Omental fat pad (tissue), 3 donors: ENCODE measurements at regions not wholly inside any gene's neighbourhood (a gene's known extent, or its start where the extent isn't known, plus 50 kb on each side); places are given as distances from the start of the nearest gene placed in this dataset.

ENCODE experiments used
- ATAC-seq: fragments of 150-250 bp; one replicate; pipeline ENCODE4 v1.9.1; 2016; ENCODE audit warnings: mild to moderate bottlenecking, moderate library complexity; ENCODE audit not compliant: low FRiP score
- DNase-seq: peaks from one replicate; pipeline ENCODE4 v3.0.0-alpha.2; 2019; ENCODE audit warnings: low spot score
- TF ChIP-seq, protein P1 (sequence below), 3 donors: fragments of 450-650 bp; IDR thresholded peaks; one replicate each; pipeline ENCODE4 v1.5.1; 2016 to 2017; ENCODE audit warnings: antibody characterized with exemption in 3 of 3, mild to moderate bottlenecking in 3 of 3, moderate library complexity in 2 of 3

DNA sequence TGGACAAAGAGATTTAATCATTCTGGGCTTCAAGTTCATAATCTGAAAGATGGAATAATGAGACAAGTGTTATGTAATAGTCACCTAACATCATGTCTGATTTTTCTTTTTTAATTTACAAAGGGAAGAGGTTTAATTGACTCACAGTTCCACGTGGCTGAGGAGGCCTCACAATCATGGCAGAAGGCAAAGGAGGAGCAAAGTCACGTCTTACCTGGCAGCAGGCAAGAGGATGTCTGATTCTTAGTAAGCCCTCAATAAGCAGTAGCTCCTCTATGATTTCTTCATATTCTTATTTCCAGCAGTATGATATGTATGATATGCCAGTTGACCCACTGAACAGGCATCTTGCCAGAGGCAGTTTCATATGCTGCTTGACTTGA, 152.7 kb downstream of the S1PR1 start:
- ATAC-seq: no peak
- TF ChIP-seq, protein P1, sequence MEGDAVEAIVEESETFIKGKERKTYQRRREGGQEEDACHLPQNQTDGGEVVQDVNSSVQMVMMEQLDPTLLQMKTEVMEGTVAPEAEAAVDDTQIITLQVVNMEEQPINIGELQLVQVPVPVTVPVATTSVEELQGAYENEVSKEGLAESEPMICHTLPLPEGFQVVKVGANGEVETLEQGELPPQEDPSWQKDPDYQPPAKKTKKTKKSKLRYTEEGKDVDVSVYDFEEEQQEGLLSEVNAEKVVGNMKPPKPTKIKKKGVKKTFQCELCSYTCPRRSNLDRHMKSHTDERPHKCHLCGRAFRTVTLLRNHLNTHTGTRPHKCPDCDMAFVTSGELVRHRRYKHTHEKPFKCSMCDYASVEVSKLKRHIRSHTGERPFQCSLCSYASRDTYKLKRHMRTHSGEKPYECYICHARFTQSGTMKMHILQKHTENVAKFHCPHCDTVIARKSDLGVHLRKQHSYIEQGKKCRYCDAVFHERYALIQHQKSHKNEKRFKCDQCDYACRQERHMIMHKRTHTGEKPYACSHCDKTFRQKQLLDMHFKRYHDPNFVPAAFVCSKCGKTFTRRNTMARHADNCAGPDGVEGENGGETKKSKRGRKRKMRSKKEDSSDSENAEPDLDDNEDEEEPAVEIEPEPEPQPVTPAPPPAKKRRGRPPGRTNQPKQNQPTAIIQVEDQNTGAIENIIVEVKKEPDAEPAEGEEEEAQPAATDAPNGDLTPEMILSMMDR (IDR thresholded peaks at IDR 0.05): no peak

GRCh38 chr1:101392552-101392951, 155.7 kb downstream of the S1PR1 start:
- TF ChIP-seq, protein P1 (IDR thresholded peaks at IDR 0.05): no peak
- DNase-seq: no peak
- ATAC-seq: no peak

More for the DNA sequence above, 152.7 kb downstream of the S1PR1 start:
- DNase-seq: no peak

GRCh38 chr1:101394041-101394440, 157.2 kb downstream of the S1PR1 start:
- TF ChIP-seq, protein P1 (IDR thresholded peaks at IDR 0.05): no peak
- DNase-seq (no peak), ATAC-seq (no peak)

GRCh38 chr1:101399222-101399621, 162.4 kb downstream of the S1PR1 start:
- TF ChIP-seq, protein P1 (IDR thresholded peaks at IDR 0.05): no peak
- ATAC-seq (no peak), DNase-seq (no peak)

DNA sequence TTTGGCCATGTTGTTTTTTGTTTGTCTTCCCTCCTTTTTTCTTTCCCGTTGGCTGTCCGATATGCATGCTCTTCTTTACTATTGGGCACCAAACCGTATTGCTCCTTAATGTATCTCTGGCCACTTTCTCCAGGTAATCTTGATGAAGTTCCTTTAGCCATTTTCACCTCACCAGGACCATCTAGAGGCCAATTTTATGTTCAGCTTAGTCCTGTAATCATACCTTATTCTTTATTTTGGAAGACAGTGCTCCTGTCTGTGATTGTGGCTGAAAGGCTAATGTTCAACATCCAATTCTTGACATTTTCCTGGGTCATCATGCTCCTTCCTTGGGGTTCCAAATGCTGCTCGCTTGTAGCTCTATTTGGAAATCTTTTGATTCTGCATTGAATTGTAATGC, 169.5 kb downstream of the S1PR1 start:
- TF ChIP-seq, protein P1 (IDR thresholded peaks at IDR 0.05): no peak
- ATAC-seq (no peak), DNase-seq (no peak)

GRCh38 chr1:101406681-101407080, 169.9 kb downstream of the S1PR1 start:
- DNase-seq (no peak), ATAC-seq (no peak)
- TF ChIP-seq, protein P1 (IDR thresholded peaks at IDR 0.05): no peak

GRCh38 chr1:101407505-101408211, 170.8 kb downstream of the S1PR1 start:
- ATAC-seq (no peak), DNase-seq (no peak)
- TF ChIP-seq, protein P1 (IDR thresholded peaks at IDR 0.05): no peak
